ENCODE measurements at regions not wholly inside any gene's neighbourhood (a gene's known extent, or its start where the extent isn't known, plus 50 kb on each side); places are given as distances from the start of the nearest gene placed in this dataset.

DNA sequence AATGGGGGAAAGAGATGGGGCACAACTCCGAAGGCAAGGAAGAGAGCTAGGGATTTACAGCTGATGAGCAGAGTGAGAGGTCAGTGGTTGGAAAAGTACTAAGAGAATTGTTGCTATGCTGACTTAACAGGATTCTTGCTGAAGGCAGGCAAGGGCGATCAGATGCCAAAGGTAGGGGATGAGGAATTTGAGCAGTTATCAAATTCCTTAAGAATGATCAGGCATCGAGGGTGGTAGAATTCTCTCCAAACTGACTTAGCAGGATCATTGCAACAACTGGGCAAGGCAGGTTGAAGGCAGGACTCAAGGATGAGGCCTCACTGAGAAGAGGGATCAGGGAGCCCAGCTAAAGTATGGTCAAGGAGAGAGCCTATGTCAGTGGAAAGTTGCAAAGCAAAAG lies 171.0 kb downstream of the HSD17B3 start:
- no peak for FAIRE-seq
- DNase-seq (ENCODE audit: extremely low read depth in 1 of 4, low spot score in 3 of 4), result no peak
- H3K27ac ChIP-seq (ENCODE audit: extremely low read depth, low read depth, low read length), result no peak overlapping the region
- no peaks in the 10 kb centered on the region for H3K36me3 ChIP-seq (ENCODE audit: control insufficient read depth, insufficient read depth, low read length)
- no peak for ATAC-seq
- no peaks in the 10 kb centered on the region for H3K4me1 ChIP-seq (replicated peaks in 1 of 2; ENCODE audit: control insufficient read depth in 2 of 2, insufficient read depth in 2 of 2, low read length in 2 of 2)
- intact Hi-C loops (cut with micrococcal nuclease), result no loop called here
- H2AFZ ChIP-seq (ENCODE audit: low read depth, low read length), result no peak overlapping the region
- no TSS peak for BruUV-seq (replicated peaks)
- POLR2A ChIA-PET, result no interaction called here
- no peak overlapping the region for H3K4me3 ChIP-seq
- CTCF ChIA-PET (ENCODE audit: low intra/inter-chr PET ratio), result no interaction called here
- no peak for TF ChIP-seq ZSCAN32 (CRISPR knock-in tag; IDR thresholded peaks at IDR 0.05)
- no peak for TF ChIP-seq GATAD2B (IDR thresholded peaks at IDR 0.05; ENCODE audit: borderline replicate concordance)
- no peak for TF ChIP-seq POLR2A (conservative IDR thresholded peaks at IDR 0.05)
- no peak for TF ChIP-seq ZNF263 (CRISPR knock-in tag; IDR thresholded peaks at IDR 0.05; ENCODE audit: borderline replicate concordance)
- no peak for TF ChIP-seq ZNF140 (CRISPR knock-in tag; IDR thresholded peaks at IDR 0.05)
- no peak for TF ChIP-seq GABPB2 (CRISPR knock-in tag; conservative IDR thresholded peaks at IDR 0.05)
- TF ChIP-seq, protein P1, sequence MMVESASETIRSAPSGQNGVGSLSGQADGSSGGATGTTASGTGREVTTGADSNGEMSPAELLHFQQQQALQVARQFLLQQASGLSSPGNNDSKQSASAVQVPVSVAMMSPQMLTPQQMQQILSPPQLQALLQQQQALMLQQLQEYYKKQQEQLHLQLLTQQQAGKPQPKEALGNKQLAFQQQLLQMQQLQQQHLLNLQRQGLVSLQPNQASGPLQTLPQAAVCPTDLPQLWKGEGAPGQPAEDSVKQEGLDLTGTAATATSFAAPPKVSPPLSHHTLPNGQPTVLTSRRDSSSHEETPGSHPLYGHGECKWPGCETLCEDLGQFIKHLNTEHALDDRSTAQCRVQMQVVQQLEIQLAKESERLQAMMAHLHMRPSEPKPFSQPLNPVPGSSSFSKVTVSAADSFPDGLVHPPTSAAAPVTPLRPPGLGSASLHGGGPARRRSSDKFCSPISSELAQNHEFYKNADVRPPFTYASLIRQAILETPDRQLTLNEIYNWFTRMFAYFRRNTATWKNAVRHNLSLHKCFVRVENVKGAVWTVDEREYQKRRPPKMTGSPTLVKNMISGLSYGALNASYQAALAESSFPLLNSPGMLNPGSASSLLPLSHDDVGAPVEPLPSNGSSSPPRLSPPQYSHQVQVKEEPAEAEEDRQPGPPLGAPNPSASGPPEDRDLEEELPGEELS (CRISPR knock-in tag; IDR thresholded peaks at IDR 0.05; ENCODE audit: borderline replicate concordance), result no peak
- no peak for TF ChIP-seq ZNF253 (CRISPR knock-in tag; conservative IDR thresholded peaks at IDR 0.05)
- no peak for TF ChIP-seq SNRNP70 (optimal IDR thresholded peaks at IDR 0.05; ENCODE audit: low read depth, low read length)
- TF ChIP-seq CHCHD3 (CRISPR knock-in tag; IDR thresholded peaks at IDR 0.05), result no peak
- TF ChIP-seq SIRT6 (IDR thresholded peaks at IDR 0.05; ENCODE audit: low read depth, low read length), result no peak
- in situ Hi-C loops (cut with MboI), result no loop called here
- WGBS (ENCODE audit: insufficient coverage, low coverage, missing lambda C conversion rate), result 2% methylated on average over 3 of the region's 3 CpGs
- no peak overlapping the region for H3K9ac ChIP-seq (ENCODE audit: insufficient read depth in 1 of 2, low read depth in 2 of 2, low read length in 2 of 2)
- no peaks in the 10 kb centered on the region for H4K20me1 ChIP-seq (replicated peaks; ENCODE audit: control insufficient read depth, insufficient read depth, low read length)
- no peaks in the 10 kb centered on the region for H3K9me3 ChIP-seq (replicated peaks; ENCODE audit: control insufficient read depth, insufficient read depth, low read depth, low read length)
- peaks cover 25 to 58% of the 10 kb centered on the region in 2 experiments; a peak in 4 of 5 replicates for H3K27me3 ChIP-seq (ENCODE audit: control insufficient read depth in 2 of 2, insufficient read depth in 2 of 2, low read length in 2 of 2)
- H3K4me2 ChIP-seq (ENCODE audit: insufficient read depth, low read length), result no peak overlapping the region
- H3K9me1 ChIP-seq (ENCODE audit: control insufficient read depth, insufficient read depth, low read length), result no peaks in the 10 kb centered on the region
- H3K79me2 ChIP-seq (ENCODE audit: control insufficient read depth, insufficient read depth, low read length), result no peaks in the 10 kb centered on the region
